HEK293T (cell line): ENCODE measurements at regions not wholly inside any gene's neighbourhood (a gene's known extent, or its start where the extent isn't known, plus 50 kb on each side); places are given as distances from the start of the nearest gene placed in this dataset.

Source experiments
- FOXM1 ChIP-seq: fragments of 450-650 bp; IDR thresholded peaks from 2 replicates; pipeline ENCODE4 v1.6.1; 2017; ENCODE audit warnings: mild to moderate bottlenecking, borderline replicate concordance
- PKNOX1 ChIP-seq: fragments of 450-650 bp; IDR thresholded peaks from 2 replicates; pipeline ENCODE4 v1.6.1; 2016
- SP1 ChIP-seq: fragments of 450-650 bp; IDR thresholded peaks from 2 replicates; pipeline ENCODE4 v1.6.1; 2017

GRCh38 chr5:51843893-51844292 lies 460.6 kb downstream of the ISL1 start:
- TF ChIP-seq PKNOX1: no peak
- TF ChIP-seq SP1: no peak
- TF ChIP-seq FOXM1: no peak
